ENCODE measurements at regions not wholly inside any gene's neighbourhood (a gene's known extent, or its start where the extent isn't known, plus 50 kb on each side); places are given as distances from the start of the nearest gene placed in this dataset.
"Not testable (repeated sequence)": the region's sequence is repeated elsewhere in the genome, so short reads cannot be mapped to it uniquely, and the experiment has no call there.

GRCh38 chr1:198986442-198986841 is 347.6 kb downstream of the PTPRC start:
- no peak for DNase-seq

- no peak for DNase-seq
These were observed 363.8 kb downstream of the PTPRC start for GRCh38 chr1:199002661-199003060.

DNA sequence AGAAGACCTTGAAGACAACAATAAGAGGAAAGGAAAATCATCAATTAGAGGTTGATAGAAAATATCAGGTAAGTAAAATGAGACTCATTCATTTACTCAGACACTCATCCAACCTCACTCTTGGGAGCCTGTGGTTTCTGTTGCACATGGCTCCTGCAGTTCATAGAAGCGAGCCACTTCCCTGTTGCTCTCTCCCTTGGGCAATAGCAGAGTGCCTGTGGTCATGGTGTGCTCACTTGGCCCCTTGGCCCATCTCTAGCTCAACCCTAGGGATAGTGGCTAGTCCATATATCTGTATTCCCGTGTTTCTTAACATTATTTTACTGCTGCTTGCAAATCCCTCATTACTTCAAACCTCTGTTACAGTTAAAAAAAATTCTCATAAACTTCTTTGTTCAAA is 368.6 kb downstream of the PTPRC start:
- no peak for DNase-seq

GRCh38 chr1:199009447-199009846 is 370.6 kb downstream of the PTPRC start:
- DNase-seq: no peak

DNA sequence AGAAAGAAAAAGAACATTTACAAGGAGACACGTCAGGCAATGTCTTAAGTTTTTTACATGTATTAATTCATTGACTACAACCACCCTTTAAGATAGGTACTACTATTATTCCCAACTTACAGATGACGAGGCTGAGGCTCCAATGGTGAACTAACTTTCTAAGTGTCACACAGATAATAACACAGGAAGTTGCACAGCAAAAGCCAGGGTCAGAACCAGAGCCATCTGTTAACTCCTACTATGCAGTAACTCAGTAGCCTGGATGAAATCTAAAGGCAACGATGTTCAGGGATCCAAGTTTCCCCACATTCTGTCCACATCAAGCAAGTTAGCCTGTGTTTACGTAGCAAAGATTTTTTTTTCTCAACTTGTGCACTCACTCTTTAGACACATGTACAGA is 371.7 kb downstream of the PTPRC start:
- no peak for DNase-seq

GRCh38 chr1:199010933-199011332 is 372.1 kb downstream of the PTPRC start:
- peak; percentile 55 for DNase-seq

GRCh38 chr1:199015799-199016198 is 377.0 kb downstream of the PTPRC start:
- DNase-seq: no peak

GRCh38 chr1:199018471-199019135 is 379.8 kb downstream of the PTPRC start:
- DNase-seq: no peak

- no peak for DNase-seq
These were observed 381.2 kb downstream of the PTPRC start for GRCh38 chr1:199020051-199020450.

- no peak for DNase-seq
These were observed 382.1 kb downstream of the PTPRC start for GRCh38 chr1:199020904-199021303.

- peak; percentile 58 for DNase-seq
These were observed 390.6 kb downstream of the PTPRC start for GRCh38 chr1:199029401-199029800.

GRCh38 chr1:199029855-199030254 is 391.0 kb downstream of the PTPRC start:
- DNase-seq: peak; percentile 44

GRCh38 chr1:199030541-199030940 is 391.7 kb downstream of the PTPRC start:
- DNase-seq: not testable (repeated sequence)

- DNase-seq: not testable (repeated sequence)
These were observed 392.3 kb downstream of the PTPRC start for GRCh38 chr1:199031170-199031569.

DNA sequence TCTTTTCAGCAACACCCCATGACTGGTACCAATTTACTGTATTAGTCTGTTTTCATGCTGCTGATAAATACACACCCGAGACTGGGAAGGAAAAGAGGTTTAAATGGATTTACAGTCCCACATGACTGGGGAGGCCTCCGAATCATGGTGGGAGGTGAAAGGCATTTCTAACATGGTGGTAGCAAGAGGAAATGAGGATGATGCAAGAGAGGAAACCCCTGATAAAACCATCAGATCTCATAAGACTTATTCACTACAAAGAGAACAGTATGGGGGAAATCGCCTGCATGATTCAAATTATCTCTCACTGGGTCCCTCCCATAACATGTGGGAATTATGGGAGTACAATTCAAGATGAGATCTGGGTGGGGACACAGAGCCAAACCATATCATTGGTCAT is 393.6 kb downstream of the PTPRC start:
- not testable (repeated sequence) for DNase-seq

DNA sequence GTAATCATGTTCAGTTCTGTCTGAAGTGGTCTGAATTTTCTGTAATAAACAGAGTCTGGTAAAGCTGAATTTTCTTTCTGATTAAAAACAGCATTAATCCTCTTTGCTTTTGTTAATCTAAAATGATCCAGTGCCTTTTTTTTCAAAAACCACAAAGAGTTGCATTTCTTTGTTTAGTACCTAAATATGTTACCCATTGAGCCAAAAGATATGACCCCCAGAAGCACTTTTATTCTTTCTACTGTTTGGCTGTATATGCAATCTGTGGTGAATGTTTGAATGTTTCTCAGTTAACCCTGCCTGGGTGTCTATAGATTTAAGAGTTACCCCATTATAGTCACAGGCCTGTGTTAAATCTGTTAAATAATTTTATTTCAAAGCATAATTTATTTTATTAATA is 394.8 kb downstream of the PTPRC start:
- no peak for DNase-seq

DNA sequence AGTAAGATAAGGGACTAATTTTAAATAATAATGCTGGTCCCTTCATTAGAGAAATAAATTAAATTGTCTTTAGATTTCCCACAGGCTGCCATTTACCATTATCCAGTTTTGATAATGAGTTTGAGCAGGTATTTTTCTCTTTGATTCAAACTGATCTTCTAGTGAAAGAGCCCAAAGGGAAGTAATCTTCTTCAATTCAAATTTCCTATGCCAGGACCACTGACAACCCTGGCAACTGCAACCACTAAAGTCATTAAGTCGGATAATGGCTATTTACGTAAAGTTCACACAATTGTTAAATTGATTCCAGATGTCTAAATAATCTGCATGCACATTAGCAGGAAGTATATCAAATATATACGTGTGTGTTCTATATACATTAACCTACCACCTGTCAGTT is 399.3 kb downstream of the PTPRC start:
- no peak for DNase-seq

DNA sequence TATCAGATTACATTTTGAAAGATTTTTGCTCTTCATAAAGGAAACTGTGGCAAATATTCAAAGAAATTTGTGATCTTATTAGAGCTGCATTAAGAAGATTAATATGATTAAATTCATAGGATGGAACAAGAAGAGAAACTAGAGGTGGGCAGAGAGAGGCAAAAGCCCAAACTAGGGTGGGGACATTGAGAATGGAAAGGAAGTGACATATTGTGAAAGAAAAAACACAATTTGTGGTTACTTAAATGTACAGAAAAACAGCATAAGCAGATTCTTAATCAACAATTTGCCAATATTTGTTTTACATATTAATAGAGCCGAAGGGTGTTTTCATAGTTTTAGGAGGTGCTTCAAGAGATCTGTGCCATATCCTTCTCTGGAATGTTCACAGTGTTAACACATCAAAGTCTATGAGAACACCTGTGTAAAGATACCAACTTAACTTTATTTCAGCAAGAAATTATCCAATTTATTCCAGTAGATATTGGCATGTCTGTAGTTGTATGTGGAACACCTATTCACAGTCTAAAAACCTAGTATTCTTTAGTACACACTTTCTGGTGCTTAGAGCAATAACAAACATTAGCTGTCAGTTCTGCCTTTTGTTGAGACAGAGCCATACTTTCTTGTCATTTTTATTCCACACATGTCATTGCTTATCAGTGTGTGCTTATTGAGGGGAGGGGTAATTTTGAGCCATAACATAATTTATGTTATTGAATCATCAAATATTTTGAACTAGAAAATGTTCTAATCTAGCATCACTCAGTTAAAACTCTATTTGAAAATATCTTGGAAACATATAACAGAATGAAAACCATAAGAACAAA is 401.5 kb downstream of the PTPRC start:
- no peak for DNase-seq

DNA sequence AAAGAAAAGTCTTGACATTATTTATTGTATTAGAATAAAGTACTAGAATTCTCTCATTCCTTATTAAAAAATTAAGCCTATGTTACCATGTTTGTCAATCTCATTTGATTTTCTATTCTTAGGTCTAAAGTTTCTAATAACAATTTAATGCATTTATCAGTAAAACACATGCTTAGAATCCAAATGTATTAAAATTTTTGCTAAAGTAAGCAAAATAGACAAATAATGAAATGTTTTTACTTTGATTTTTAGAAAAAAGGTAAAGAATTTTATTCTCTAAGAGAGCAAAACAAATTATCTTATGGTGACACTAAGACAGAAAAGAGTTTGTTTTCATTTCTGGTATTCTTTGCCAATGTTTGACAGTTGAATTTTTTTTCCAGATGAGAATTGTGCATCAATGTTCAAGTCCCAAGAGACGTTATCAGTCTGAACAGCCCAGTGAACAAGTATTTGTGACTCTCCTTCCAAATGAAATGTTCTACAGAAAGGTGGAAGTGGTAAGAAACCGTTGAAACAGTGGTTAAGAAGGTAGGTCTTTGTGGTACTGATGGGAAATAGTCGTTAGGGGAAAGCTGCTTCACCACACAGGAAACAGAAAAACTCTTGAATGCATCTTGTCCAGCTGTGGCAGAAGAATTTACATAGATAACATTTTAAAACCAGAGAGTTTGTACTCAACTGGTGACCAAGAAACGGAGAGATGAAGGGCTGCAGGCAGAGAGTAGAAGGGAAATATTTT is 402.5 kb downstream of the PTPRC start:
- no peak for DNase-seq

- no peak for DNase-seq
These were observed 403.4 kb downstream of the PTPRC start for GRCh38 chr1:199042193-199042592.

- no peak for DNase-seq
These were observed 405.4 kb downstream of the PTPRC start for GRCh38 chr1:199044191-199044590.

GRCh38 chr1:199046618-199047017 is 407.8 kb downstream of the PTPRC start:
- no peak for DNase-seq

DNA sequence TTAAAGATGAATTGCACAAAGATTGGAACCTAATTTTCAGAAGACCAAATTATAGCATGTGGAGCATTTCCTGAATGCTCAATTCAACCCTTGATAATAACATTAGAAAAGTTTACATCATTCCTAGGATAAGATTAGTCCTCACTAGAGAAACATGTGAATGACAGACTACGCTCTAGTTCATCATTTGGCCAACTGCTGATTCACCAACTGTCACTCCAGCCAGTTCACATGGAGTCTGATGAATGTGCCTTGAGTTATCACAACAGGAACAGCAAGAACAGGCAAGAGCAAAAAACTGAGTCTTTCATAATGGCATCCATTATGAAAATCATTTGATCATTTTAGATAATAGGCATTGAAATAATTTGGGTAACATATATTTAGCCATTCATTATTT is 415.9 kb downstream of the PTPRC start:
- DNase-seq: no peak

- no peak for DNase-seq
These were observed 418.5 kb downstream of the PTPRC start for GRCh38 chr1:199057322-199057721.

All from fibroblast of skin of right biceps (primary cell).